ENCODE measurements at regions not wholly inside any gene's neighbourhood (a gene's known extent, or its start where the extent isn't known, plus 50 kb on each side); places are given as distances from the start of the nearest gene placed in this dataset.
"Not testable (repeated sequence)": the region's sequence is repeated elsewhere in the genome, so short reads cannot be mapped to it uniquely, and the experiment has no call there.

GRCh38 chr20:29873946-29874345 is 1383.5 kb upstream of the DEFB115 start:
- DNase-seq (ENCODE audit: extremely low spot score, unreplicated experiment) = no peak
- peaks cover 24% of the 10 kb centered on the region for H3K9me3 Mint-ChIP-seq
- no peaks in the 10 kb centered on the region for H3K27me3 Mint-ChIP-seq
- H3K36me3 Mint-ChIP-seq = peaks cover 9% of the 10 kb centered on the region
- TF ChIP-seq CTCF (conservative IDR thresholded peaks at IDR 0.05) = no peak
- no peaks in the 10 kb centered on the region for H3K4me1 Mint-ChIP-seq (ENCODE audit: unreplicated experiment)
- H3K27ac Mint-ChIP-seq = no peak overlapping the region
- no peak overlapping the region for H3K4me3 Mint-ChIP-seq

- Mint-ChIP-seq H3K4me1 (ENCODE audit: unreplicated experiment) (no peaks in the 10 kb centered on the region), H3K36me3 (peaks cover 9% of the 10 kb centered on the region), H3K4me3 (no peak overlapping the region), H3K27me3 (no peaks in the 10 kb centered on the region), H3K27ac (no peak overlapping the region), H3K9me3 (peaks cover 24% of the 10 kb centered on the region)
- no peak for DNase-seq (ENCODE audit: extremely low spot score, unreplicated experiment)
- no peak for TF ChIP-seq CTCF (conservative IDR thresholded peaks at IDR 0.05)
These were observed 1382.8 kb upstream of the DEFB115 start for GRCh38 chr20:29874476-29875202.

- H3K4me1 Mint-ChIP-seq (ENCODE audit: unreplicated experiment); DNase-seq (ENCODE audit: extremely low spot score, unreplicated experiment); H3K27ac Mint-ChIP-seq; H3K27me3 Mint-ChIP-seq; H3K4me3 Mint-ChIP-seq; H3K36me3 Mint-ChIP-seq: not testable (repeated sequence)
- H3K9me3 Mint-ChIP-seq = peaks cover 28% of the 10 kb centered on the region
These were observed 1382.0 kb upstream of the DEFB115 start for GRCh38 chr20:29875321-29876083.

GRCh38 chr20:29876084-29876910 is 1381.2 kb upstream of the DEFB115 start:
- peaks cover 31% of the 10 kb centered on the region for H3K9me3 Mint-ChIP-seq
- not testable (repeated sequence) for H3K4me1 Mint-ChIP-seq (ENCODE audit: unreplicated experiment); H3K27me3 Mint-ChIP-seq; H3K36me3 Mint-ChIP-seq; DNase-seq (ENCODE audit: extremely low spot score, unreplicated experiment); H3K27ac Mint-ChIP-seq; H3K4me3 Mint-ChIP-seq

- DNase-seq (ENCODE audit: extremely low spot score, unreplicated experiment) = no peak
- Mint-ChIP-seq H3K27ac (no peak overlapping the region), H3K4me1 (ENCODE audit: unreplicated experiment) (no peaks in the 10 kb centered on the region), H3K27me3 (no peaks in the 10 kb centered on the region), H3K4me3 (no peak overlapping the region), H3K9me3 (peaks cover 31% of the 10 kb centered on the region), H3K36me3 (peaks cover 9% of the 10 kb centered on the region)
- TF ChIP-seq CTCF (conservative IDR thresholded peaks at IDR 0.05) = no peak
These were observed 1380.6 kb upstream of the DEFB115 start for GRCh38 chr20:29876911-29877285.

- H3K4me3 Mint-ChIP-seq; DNase-seq (ENCODE audit: extremely low spot score, unreplicated experiment); H3K36me3 Mint-ChIP-seq; H3K4me1 Mint-ChIP-seq (ENCODE audit: unreplicated experiment); H3K27ac Mint-ChIP-seq; H3K27me3 Mint-ChIP-seq: not testable (repeated sequence)
- peaks cover 34% of the 10 kb centered on the region for H3K9me3 Mint-ChIP-seq
These were observed 1379.8 kb upstream of the DEFB115 start for GRCh38 chr20:29877411-29878280.
